H9 (cell line): ENCODE measurements at regions not wholly inside any gene's neighbourhood (a gene's known extent, or its start where the extent isn't known, plus 50 kb on each side); places are given as distances from the start of the nearest gene placed in this dataset.

ENCODE experiments used
- DNase-seq: peaks from one replicate; pipeline ENCODE4 v3.0.0-alpha.2; 2017
- H2AFZ ChIP-seq: one replicate; pipeline ENCODE4 v1.6.1; 2013; ENCODE audit warnings: mild to moderate bottlenecking, low read length, control low read depth, moderate library complexity
- H2AK5ac ChIP-seq: 2 replicates; pipeline ENCODE4 v1.6.1; 2013; ENCODE audit warnings: low read length, control low read depth, mixed read lengths; ENCODE audit not compliant: insufficient read length
- H2BK120ac ChIP-seq: one replicate; pipeline ENCODE4 v1.6.1; 2013; ENCODE audit warnings: low read depth, mild to moderate bottlenecking, low read length, control low read depth, inconsistent platforms; ENCODE audit not compliant: poor library complexity, severe bottlenecking
- H2BK12ac ChIP-seq: 2 replicates; pipeline ENCODE4 v1.6.1; 2013; ENCODE audit warnings: low read length, control low read depth, mixed read lengths, low read depth; ENCODE audit not compliant: insufficient read length
- H2BK15ac ChIP-seq: 2 replicates; pipeline ENCODE4 v1.6.1; 2013; ENCODE audit warnings: low read depth, low read length, control low read depth
- H2BK20ac ChIP-seq: one replicate; pipeline ENCODE4 v1.6.1; 2013; ENCODE audit warnings: low read depth, mild to moderate bottlenecking, low read length, control low read depth, inconsistent platforms; ENCODE audit not compliant: poor library complexity, severe bottlenecking
- H2BK5ac ChIP-seq: 2 replicates; pipeline ENCODE4 v1.6.1; 2013; ENCODE audit warnings: low read length, control low read depth, mixed read lengths; ENCODE audit not compliant: insufficient read length
- H3K14ac ChIP-seq: 2 replicates; pipeline ENCODE4 v1.6.1; 2013; ENCODE audit warnings: low read length, control low read depth; ENCODE audit not compliant: insufficient read depth
- H3K18ac ChIP-seq: 2 replicates; pipeline ENCODE4 v1.6.1; 2013; ENCODE audit warnings: low read depth, mild to moderate bottlenecking, mixed read lengths, low read length, control low read depth; ENCODE audit not compliant: insufficient read length
- H3K23ac ChIP-seq: 2 replicates; pipeline ENCODE4 v1.6.1; 2013; ENCODE audit warnings: low read length, control low read depth, mixed read lengths, low read depth; ENCODE audit not compliant: insufficient read length
- H3K23me2 ChIP-seq: 2 replicates; pipeline ENCODE4 v1.6.1; 2013; ENCODE audit warnings: low read depth, mild to moderate bottlenecking, mixed read lengths, low read length, control low read depth; ENCODE audit not compliant: insufficient read length, poor library complexity, severe bottlenecking
- H3K27ac ChIP-seq: 2 replicates; pipeline ENCODE4 v1.5.1; 2013; ENCODE audit warnings: low read length, control low read depth, mixed read lengths, low read depth; ENCODE audit not compliant: insufficient read length
- H3K27me3 ChIP-seq: 2 replicates; pipeline ENCODE4 v1.6.1; 2013; ENCODE audit warnings: low read length, control low read depth, inconsistent platforms; ENCODE audit not compliant: insufficient read depth
- H3K4ac ChIP-seq: 2 replicates; pipeline ENCODE4 v1.6.1; 2013; ENCODE audit warnings: low read depth, mild to moderate bottlenecking, control low read depth, inconsistent platforms, low read length, moderate library complexity
- H3K4me1 ChIP-seq: 2 replicates; pipeline ENCODE4 v1.6.1; 2013; ENCODE audit warnings: low read length, control low read depth, inconsistent platforms; ENCODE audit not compliant: insufficient read depth
- H3K4me2 ChIP-seq: 2 replicates; pipeline ENCODE4 v1.6.1; 2013; ENCODE audit warnings: low read length, control low read depth, mixed read lengths; ENCODE audit not compliant: insufficient read length, insufficient read depth
- H3K56ac ChIP-seq: 2 replicates; pipeline ENCODE4 v1.6.1; 2013; ENCODE audit warnings: low read depth, mild to moderate bottlenecking, mixed read lengths, low read length, control low read depth; ENCODE audit not compliant: insufficient read length
- H3K79me1 ChIP-seq: 2 replicates; pipeline ENCODE4 v1.6.1; 2013; ENCODE audit warnings: low read depth, mild to moderate bottlenecking, moderate library complexity, low read length, control low read depth, inconsistent platforms; ENCODE audit not compliant: insufficient read depth, poor library complexity, severe bottlenecking
- H3K79me2 ChIP-seq: 2 replicates; pipeline ENCODE4 v1.6.1; 2013; ENCODE audit warnings: low read length, control low read depth, inconsistent platforms; ENCODE audit not compliant: insufficient read depth
- H3K9ac ChIP-seq: 2 replicates; pipeline ENCODE4 v1.6.1; 2013; ENCODE audit warnings: low read length, control low read depth, mixed read lengths; ENCODE audit not compliant: insufficient read length; ENCODE audit errors: extremely low read depth
- H3K9me3 ChIP-seq: one replicate; pipeline ENCODE4 v1.6.1; 2013; ENCODE audit warnings: low read depth, low read length, inconsistent platforms; ENCODE audit not compliant: control insufficient read depth
- H3T11ph ChIP-seq: one replicate; pipeline ENCODE4 v1.6.1; 2013; ENCODE audit warnings: mild to moderate bottlenecking, low read length, control low read depth, inconsistent platforms
- H4K20me1 ChIP-seq: one replicate; pipeline ENCODE4 v1.6.1; 2013; ENCODE audit not compliant: control insufficient read depth, insufficient read length, insufficient read depth
- H4K5ac ChIP-seq: 2 replicates; pipeline ENCODE4 v1.6.1; 2013; ENCODE audit warnings: low read depth, mild to moderate bottlenecking, mixed read lengths, low read length, control low read depth; ENCODE audit not compliant: insufficient read length
- H4K8ac ChIP-seq: replicated peaks from 2 replicates; pipeline ENCODE4 v1.6.1; 2013; ENCODE audit warnings: low read length, control low read depth, mixed read lengths, low read depth; ENCODE audit not compliant: insufficient read length
- H4K91ac ChIP-seq: 2 replicates; pipeline ENCODE4 v1.6.1; 2013; ENCODE audit warnings: low read depth, mild to moderate bottlenecking, moderate library complexity, mixed read lengths, low read length, control low read depth; ENCODE audit not compliant: insufficient read length
- H3K27ac Mint-ChIP-seq, 3 experiments: 2 replicates in 2 of 3; 3 replicates in 1 of 3; pipeline ENCODE4 v1.8.0; 2020 to 2021; ENCODE audit warnings: mixed read lengths in 3 of 3, mild to moderate bottlenecking in 1 of 3, moderate library complexity in 1 of 3
- H3K27me3 Mint-ChIP-seq: 2 replicates; pipeline ENCODE4 v1.8.0; 2021; ENCODE audit warnings: low read depth, mild to moderate bottlenecking, moderate library complexity, mixed read lengths
- H3K36me3 Mint-ChIP-seq, 3 experiments: 2 replicates in 2 of 3; 3 replicates in 1 of 3; pipeline ENCODE4 v1.8.0; 2020 to 2021; ENCODE audit warnings: low read depth in 3 of 3, mixed read lengths in 3 of 3; ENCODE audit not compliant: insufficient read depth in 1 of 3
- H3K4me1 Mint-ChIP-seq, 2 experiments: 2 replicates each; pipeline ENCODE4 v1.8.0; 2020; ENCODE audit warnings: mixed read lengths in 2 of 2
- H3K4me3 Mint-ChIP-seq, 2 experiments: 2 replicates in 1 of 2; 3 replicates in 1 of 2; pipeline ENCODE4 v1.8.0; 2020 to 2021; ENCODE audit warnings: mild to moderate bottlenecking in 2 of 2, mixed read lengths in 2 of 2, moderate library complexity in 1 of 2
- H3K9me3 Mint-ChIP-seq, 2 experiments: 2 replicates in 1 of 2; 3 replicates in 1 of 2; pipeline ENCODE4 v1.8.0; 2020; ENCODE audit warnings: mild to moderate bottlenecking in 2 of 2, mixed read lengths in 2 of 2, moderate library complexity in 1 of 2
- CTCF ChIP-seq: fragments of 200-600 bp; sonication (generic); conservative IDR thresholded peaks from 3 replicates; pipeline ENCODE4 v1.8.0; 2021; ENCODE audit warnings: antibody characterized with exemption, mild to moderate bottlenecking
- WGBS: extraction: QIAGEN DNeasy Blood & Tissue Kit; methylation state at CpG from one replicate; pipeline ENCODE4 v1.1.7; 2013; ENCODE audit warnings: missing lambda C conversion rate, low lambda C conversion rate, mixed read lengths; ENCODE audit not compliant: insufficient read length; ENCODE audit errors: extremely low coverage; 5-methylcytosine and 5-hydroxymethylcytosine counted together

GRCh38 chr7:68180761-68181160 is 1184.1 kb downstream of the TYW1 start:
- H3K4me2 ChIP-seq: no peak overlapping the region
- no peaks in the 10 kb centered on the region for H4K20me1 ChIP-seq
- no peak overlapping the region for H3K18ac ChIP-seq
- no peak overlapping the region for H3K4ac ChIP-seq
- H2AFZ ChIP-seq: no peak overlapping the region
- H3K56ac ChIP-seq: no peak overlapping the region
- H2BK12ac ChIP-seq: no peak overlapping the region
- H2BK20ac ChIP-seq: no peak overlapping the region
- no peak overlapping the region for H3K14ac ChIP-seq
- no peaks in the 10 kb centered on the region for H3K36me3 Mint-ChIP-seq
- no peaks in the 10 kb centered on the region; the same call in 1 of the 2 replicates for H3K4me1 ChIP-seq
- no peaks in the 10 kb centered on the region for H3K9me3 ChIP-seq
- no peak overlapping the region for H4K91ac ChIP-seq
- no peaks in the 10 kb centered on the region for H3K79me1 ChIP-seq
- no peaks in the 10 kb centered on the region; the same call in 1 of the 2 replicates for H3K27me3 Mint-ChIP-seq
- no peaks in the 10 kb centered on the region for H3K23me2 ChIP-seq
- no peak overlapping the region for H3K4me3 Mint-ChIP-seq
- peaks cover 3 to 9% of the 10 kb centered on the region in 2 experiments for H3K4me1 Mint-ChIP-seq
- H4K8ac ChIP-seq: no peak overlapping the region
- no peaks in the 10 kb centered on the region for H3K27me3 ChIP-seq
- no peaks in the 10 kb centered on the region for H3K79me2 ChIP-seq
- TF ChIP-seq CTCF: no peak
- no peak overlapping the region for H4K5ac ChIP-seq
- no CpG with 5 or more reads among the region's 5 CpGs for WGBS
- H3T11ph ChIP-seq: no peak overlapping the region
- H3K9me3 Mint-ChIP-seq: no peaks in the 10 kb centered on the region
- DNase-seq: no peak
- H2BK15ac ChIP-seq: no peak overlapping the region
- no peak overlapping the region for H2BK120ac ChIP-seq
- H3K27ac ChIP-seq: no peak overlapping the region
- H2AK5ac ChIP-seq: no peak overlapping the region
- H3K23ac ChIP-seq: no peak overlapping the region
- no peak overlapping the region for H2BK5ac ChIP-seq
- H3K27ac Mint-ChIP-seq: no peak overlapping the region; a peak in 1 of 7 replicates
- no peak overlapping the region for H3K9ac ChIP-seq
